Inflammatory macrophage (primary cell): ENCODE measurements at regions not wholly inside any gene's neighbourhood (a gene's known extent, or its start where the extent isn't known, plus 50 kb on each side); places are given as distances from the start of the nearest gene placed in this dataset.
"Not testable (repeated sequence)": the region's sequence is repeated elsewhere in the genome, so short reads cannot be mapped to it uniquely, and the experiment has no call there.

ENCODE experiments used
- DNase-seq, 2 donors: peaks; one replicate each; pipeline ENCODE4 v3.0.0-alpha.2; 2020 to 2022

DNA sequence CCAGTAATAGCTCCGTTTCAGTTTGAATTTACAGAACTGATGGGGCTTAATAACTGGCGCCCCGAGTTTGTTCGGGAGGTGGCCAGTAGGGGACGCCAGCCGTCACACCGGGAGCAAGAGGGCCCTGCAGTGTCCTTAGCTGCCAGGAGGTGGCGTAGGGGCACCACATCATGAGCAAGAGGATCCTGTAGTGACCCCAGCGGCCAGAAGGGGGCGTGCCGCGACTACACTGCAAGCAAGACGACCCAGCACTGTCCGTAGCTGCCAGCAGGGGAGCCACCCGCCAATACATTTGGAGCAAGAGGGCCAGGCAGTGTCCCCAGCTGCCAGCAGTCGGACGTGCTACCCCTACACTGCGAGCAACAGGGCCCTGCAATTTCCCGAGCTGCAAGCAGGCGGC is 663.7 kb upstream of the B3GAT1 start:
- peak; percentile 44 to 47 for DNase-seq

DNA sequence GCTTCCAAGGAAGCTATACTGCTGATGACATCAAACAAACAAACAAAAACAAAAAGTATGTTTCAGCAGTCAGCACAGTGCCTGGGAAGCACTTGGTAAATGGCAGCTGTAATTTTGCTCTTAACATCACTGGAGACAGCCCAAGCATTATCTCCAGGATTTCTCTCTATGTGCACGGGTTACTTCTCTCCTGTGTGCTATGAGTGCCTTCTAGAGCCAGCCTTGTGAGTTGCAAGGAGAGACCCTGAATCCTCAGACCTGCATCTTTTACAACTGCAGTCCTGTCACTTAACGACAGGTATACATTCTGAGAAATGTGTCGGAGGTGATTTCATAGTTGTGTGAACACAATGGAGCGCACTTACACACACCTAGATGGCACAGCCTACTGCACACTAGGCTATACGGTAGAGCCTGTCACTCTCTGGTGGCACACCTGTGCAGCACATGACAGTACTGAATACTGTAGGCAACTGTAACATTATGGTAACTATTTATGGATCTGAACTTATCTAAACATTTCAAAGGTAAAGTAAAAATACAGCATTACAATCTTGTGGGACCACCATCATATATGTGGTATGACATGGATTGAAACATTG is 662.5 kb upstream of the B3GAT1 start:
- no peak for DNase-seq

DNA sequence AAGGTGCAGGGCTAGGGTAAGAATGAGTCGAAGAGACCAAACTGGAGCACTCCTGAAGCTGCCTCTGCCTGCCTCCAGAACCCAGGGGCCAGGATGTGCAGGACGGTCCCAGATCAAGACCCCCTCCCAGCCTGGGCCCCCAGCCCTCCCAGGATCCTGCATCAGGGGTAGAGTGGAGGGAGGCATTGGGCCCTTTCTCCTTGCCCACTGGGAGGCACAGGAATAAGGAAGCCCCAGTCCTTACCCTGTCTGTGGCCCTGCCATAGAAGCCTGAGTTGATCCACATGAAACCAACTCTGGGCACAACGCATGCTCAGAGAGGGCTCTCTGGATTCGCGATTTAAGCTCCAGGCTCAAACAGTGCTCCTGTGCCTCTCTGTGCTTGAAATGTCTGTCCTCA is 661.8 kb upstream of the B3GAT1 start:
- DNase-seq: no peak

DNA sequence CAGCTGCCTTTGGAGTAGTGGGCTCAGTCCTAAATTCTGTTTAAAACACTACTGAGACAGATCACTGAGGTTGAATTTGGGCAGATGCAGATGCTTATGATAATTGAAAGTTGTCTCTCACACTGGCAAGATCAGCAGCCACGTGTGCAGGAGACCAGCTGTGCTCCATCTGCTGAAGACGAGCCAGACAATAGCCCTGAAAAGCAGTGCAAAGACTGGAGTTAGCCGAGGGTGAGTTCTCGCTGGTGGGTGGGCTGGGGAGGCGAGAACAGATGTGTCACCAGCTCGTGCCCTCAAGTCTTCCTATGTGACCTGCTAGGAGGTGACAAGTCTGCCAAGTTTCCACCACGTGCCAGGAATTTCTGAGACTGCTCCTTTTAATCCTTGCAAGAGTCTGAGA is 661.3 kb upstream of the B3GAT1 start:
- DNase-seq: no peak

DNA sequence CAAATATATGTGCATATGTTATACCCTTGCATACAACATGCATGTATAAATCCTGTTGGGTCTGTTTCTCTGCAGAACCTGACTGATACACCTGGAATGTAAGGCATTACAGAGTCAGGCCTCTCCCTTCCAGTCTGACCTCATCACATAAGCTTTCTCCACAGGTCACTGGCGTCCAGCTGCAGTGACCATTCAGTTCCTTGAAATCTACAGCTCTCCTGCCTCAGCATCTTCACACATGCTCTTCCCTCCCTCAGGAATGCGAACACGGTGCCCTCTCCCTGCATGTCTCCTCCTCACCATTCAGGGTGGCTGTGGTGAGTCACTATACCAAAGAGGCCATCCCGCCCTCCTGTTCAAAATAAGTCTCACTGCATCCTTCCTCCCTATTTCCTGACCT is 657.8 kb upstream of the B3GAT1 start:
- no peak for DNase-seq

DNA sequence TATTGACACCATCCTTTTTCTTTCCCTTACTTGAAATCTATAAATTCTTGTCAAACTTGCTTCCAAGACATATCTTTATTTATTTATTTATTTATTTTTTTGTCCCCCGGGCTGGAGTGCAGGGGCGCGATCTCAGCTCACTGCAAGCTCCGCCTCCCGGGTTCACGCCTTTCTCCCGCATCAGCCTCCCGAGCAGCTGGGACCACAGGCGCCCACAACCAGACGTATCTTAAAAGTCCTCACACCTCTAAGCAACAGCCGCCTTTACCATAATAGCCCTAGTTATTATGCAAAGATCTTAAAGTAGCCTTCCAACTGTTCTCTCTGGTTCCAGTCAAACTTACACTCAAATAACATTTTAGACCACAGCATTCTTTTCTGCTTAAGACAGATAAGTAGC is 657.0 kb upstream of the B3GAT1 start:
- no peak for DNase-seq

DNA sequence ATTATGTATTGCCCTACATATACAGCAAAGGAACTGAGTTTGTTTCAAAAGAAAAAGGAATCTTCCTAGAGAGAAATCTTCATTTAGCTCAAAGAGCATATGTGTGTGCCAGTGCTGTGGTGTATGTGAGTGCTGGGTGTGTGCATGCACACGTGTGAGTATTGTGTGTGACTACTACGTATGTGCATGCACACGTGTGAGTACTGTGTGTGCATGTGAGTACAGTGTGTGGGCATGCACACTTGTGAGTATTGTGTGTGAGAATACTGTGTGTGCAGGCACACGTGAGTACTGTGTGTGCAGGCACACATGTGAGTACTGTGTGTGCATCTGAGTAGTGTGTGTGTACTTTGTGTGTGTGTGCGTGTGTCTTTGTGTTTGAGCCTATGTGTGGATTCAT is 651.0 kb upstream of the B3GAT1 start:
- no peak for DNase-seq

DNA sequence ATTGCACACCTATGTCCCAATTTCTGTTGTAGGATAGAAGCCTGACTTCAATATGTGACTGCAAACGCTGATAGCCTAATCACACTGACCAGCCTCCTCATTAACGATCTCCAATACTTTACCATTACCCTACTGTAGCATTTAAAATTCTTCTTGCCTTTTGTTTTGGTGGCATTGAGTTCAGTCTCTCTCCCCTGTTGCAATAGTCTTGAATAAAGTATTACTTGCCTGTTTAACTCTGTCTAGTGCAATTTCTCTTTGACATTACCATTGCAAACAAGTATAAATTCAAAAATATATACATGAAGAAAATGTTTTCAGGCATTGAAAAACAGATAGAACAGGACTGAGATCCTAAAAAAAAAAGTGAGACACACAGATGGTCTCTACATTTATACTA is 649.1 kb upstream of the B3GAT1 start:
- DNase-seq: no peak

DNA sequence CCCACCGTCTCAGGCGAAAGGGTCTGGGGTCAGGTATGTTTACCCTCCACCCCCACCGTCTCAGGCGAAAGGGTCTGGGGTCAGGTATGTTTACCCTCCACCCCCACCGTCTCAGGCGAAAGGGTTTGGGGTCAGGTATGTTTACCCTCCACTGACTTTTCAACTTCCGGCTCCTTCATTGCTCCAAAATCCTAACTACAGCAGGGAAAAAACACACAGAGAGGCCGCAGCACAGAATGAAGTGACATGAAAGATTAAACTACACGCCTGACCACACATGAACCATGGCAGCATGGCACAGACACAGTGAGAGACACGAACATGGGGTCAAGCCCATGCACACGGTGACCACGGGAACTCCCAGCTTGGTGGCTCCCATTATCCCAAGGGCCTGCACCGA is 634.9 kb upstream of the B3GAT1 start:
- no peak for DNase-seq

DNA sequence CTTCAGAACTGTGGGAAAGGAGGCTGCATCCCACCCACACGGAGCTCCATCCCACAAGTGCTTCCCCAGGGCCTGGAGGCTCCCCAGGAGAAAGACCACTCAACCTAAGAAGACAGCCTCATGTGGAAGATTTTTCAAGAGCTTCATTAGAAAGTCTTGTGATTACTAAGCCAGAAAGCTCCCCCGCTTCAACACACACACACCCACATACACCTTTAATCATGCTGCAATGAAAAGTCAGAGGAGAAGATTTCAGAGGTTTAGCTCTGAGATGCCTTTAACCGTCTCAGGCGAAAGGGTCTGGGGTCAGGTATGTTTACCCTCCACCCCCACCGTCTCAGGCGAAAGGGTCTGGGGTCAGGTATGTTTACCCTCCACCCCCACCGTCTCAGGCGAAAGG is 634.5 kb upstream of the B3GAT1 start:
- no peak for DNase-seq

DNA sequence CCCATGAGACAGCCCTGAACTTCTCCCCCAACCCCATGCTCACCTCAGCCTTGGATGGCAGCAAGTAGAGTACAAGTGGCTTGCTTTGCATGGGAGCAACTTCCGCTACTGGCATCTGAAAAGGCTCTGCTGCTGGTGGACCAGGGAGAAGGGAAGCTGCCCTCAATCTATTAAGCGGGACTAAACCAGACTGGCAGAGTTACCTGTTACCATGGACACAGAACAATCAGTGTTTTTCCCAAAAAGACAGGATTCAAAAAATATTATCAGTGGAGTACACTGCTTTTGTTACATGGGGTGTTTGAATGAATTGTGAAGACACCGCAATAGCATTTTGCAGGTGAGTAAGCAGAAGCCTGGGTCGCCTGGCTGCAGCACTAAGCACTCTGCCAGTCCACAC is 631.4 kb upstream of the B3GAT1 start:
- no peak for DNase-seq

DNA sequence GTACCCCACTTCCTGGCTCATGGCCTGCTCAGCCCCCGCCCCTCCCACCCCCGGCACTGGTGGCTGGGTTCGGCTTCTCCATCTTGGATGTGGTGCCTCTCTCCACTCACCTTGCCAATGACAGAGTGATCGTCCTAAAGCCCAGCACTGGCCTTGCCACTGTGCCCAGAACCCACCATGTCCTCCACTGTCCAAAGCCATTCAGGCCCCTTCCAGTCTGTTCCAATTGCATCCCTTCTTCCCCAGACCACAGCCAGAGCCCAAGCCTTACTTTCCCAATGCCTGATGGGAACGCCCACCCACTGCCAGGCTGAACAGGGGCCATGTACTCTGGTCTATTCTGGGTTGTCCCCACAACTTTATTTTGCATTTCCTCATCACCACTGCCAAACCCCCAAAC is 625.8 kb upstream of the B3GAT1 start:
- no peak for DNase-seq

DNA sequence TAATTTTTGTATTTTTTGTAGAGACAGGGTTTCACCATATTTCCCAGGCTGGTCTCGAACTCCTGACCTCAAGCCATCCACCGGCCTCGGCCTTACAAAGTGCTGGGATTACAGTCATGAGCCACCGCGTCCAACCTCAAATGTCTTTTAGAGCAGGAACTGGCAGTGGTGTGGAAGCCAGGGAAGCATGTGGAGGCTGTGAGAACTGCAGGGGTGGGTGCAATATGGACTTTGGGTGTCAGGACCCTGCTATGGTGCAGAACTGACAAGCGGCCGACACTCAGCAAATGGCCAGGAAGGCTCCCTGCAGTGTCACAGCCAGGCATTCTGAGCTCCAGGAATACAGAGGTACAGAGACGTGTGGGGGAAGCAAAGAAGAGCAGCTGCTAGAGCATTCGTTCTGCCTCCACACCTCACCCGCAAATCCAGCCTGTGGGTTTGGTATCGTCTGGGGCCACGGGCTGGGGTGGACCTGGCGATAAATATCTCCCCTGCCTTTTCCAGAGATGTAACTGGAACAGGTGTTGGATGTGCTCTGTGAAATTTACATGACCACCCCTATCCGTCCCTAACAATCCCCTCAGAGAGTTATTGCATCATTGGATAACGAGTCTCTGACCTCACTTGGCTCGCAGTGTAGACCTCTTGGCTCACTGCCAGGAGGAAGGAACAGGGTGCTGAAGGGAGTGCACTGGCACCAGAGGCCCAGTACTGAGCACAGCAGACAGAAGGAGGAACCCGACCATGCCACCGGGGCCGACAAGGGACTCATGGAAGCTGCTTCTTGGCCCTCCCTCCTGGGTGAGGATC is 624.7 kb upstream of the B3GAT1 start:
- no peak for DNase-seq

DNA sequence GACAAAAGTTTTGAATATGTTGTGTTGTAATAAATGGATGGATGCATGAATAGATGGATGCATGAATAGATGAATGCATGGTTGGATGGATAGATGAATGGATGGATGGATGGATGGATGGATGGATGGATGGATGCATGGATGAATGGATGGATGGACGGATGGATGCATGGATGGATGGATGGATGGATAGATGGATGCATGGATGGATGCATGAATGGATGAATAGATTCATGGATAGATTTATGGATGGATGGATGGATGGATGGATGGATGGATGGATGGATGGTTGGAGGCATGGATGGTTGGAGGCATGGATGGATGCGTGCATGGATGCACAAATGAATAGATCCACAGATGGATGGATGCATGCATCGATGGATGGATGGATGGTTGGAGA is 623.2 kb upstream of the B3GAT1 start:
- DNase-seq: no peak

DNA sequence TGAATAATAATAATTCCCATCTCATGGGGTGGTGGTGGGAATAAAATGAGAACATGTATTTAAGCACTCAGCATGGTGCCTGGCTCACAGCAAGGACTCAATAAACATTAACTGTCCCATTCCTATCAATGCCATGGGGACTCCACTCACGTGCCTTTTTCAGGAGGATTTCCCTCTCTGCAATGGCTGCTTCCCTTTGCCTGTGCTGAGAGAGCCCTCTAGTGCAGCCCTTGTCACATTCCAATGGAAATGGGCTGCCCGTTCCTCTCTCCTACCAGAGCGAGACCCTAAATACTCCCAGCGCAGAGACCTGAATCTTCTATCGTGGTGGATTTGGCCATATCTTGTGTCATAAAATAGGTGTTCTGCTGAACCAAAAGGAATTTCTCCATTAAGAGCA is 621.5 kb upstream of the B3GAT1 start:
- DNase-seq: no peak

DNA sequence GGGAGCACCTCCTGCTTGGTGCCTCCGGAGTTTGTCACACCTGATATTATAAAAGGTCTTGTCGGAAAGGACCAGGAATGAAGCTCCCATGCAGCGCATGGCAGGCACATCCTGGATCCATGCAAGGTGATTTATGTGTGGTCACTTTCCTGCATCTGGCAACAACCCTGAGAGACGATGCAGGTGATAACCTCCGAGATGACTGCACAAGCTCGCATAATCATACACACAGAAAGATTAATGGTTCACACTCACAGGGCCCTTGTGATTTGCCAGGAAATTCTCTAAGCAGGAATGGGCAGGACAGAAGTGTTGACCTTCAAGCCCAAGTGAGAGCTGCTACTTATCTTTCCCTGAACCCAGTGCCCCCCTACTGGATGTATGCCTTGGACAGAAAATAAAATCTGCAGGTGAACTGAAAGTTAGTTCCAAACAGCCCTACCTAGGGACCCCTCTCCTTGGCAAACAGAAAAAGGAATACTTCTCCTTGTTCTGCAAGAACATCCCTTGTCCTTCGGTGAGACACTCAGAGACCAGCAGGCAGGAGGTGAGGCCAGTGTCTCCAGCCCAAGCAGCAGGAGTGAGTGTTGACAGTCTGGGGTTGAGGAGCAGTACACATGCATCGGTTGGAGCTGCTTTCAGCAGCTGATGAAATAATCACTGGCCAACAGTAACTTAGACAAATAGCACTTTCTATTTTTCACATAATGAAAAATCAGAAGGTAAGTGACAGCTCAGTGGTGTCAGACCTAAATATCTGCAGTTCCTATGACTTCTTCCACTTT is 619.4 kb upstream of the B3GAT1 start:
- no peak for DNase-seq

DNA sequence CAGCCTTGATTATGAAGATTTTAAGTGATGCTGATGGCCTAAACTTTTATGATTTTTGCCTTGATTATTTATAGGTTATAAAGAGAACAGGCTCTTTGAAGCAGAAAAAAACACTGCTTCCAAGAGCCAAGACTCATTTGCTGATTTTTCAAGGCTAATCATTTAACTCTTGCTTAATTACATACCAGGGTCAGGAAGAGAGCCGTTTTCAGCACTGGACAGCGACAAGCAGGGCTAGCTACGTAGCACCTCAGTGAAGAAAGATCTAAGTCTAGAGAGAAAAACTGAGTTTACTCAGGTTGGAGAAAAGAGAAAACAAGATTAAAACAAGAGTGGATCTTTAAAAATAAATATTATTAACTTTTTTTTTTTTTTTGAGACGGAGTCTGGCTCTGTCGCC is 615.4 kb upstream of the B3GAT1 start:
- peak in 1 of 2 donors; percentile 16 for DNase-seq

DNA sequence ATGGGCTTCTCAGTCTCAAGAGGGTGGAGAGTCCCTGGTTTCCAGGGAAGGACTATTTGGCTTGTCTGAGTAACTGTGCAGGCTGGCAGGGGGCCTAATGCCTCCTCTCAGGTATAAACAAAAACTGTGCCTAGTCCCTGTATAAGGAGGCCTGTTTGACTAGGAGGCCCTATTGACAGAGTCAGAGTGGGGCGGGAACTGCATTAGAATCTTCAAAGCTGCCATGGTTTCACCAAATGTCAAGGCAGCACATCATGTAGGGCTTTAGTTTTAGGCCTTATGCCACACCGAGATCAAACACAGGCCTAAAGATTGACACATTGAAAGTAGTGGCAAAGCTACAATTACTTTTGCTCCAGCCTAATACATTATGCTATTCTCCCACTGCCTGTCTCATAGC is 611.5 kb upstream of the B3GAT1 start:
- DNase-seq: no peak

DNA sequence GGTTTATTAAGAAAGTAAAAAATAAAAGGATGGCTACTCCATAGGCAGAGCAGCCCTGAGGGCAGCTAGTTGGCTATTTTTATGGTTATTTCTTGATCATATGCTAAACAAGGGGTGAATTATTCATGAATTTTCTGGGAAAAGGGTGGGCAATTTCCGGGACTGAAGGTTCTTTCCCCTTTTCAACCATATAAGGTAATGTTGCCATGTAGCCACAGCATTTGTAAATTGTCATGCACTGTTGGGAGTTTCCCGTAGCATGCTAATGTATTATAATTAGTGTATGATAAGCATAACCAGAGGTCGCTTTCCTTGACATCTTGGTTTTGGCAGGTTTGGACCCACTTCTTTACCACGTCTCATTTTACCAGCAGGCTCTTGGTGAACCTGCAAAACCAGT is 610.4 kb upstream of the B3GAT1 start:
- no peak for DNase-seq

DNA sequence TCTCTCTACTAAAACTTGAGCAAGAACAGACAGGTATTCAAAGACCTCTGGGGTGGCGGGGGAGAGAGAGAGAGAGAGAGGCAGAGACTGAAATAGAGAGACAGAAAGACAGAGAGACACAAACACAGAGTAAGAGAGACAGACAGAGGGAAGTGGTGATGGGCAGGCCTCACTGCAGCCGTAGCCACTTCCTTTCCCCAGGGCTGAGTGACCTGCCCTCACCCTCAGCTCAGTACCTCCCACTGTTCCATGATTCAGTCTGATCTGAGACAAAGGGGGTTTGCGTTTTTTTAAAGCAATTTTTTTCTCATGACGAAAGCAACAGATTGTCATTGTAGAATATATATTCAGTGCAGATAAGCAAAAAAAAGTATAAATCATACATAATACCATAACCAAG is 607.9 kb upstream of the B3GAT1 start:
- no peak for DNase-seq

DNA sequence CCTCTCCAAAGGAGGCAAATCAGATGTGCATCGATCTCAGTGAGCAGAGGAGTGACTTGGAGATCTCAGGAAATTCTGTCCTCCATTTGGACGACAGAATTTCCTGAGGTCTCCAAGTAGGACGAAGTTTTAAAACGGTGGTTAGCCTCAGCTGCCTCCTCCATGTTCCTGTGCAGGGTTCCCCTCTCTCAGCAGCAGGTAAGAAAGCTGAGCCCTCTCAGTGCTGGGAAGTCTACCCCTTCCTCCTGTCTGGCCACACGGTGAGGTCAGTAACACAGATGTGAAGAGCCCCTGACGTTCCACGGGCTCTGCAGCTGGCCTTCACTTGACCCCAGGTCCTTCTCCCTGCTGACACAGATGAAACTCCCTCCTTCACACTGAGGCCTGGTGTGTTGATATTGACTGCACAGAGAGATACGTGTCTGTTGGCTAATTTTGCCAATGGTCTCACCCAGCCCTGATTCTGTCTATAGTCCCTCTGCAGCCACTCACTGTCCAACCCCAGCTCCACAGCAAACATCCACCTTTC is 607.4 kb upstream of the B3GAT1 start:
- DNase-seq: no peak

DNA sequence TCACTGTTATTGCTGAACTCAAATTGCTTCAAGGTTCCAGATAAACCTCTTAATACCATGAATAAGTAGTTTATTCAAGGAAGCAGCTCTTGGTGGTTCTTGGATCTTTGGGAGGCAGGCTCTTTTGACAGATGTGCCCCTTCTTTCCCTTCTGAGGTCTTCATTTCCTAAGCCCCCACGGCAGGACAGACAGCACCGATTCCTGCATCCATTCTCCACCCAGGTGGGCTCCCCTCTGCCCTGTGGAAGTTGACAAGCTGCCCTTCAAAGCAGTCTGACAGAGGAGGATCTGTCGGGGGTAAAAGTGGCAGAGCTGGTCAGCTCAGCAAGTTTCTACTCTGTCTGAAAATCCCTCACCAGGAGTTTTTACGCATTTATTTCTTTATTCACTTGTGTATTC is 605.3 kb upstream of the B3GAT1 start:
- DNase-seq: no peak

DNA sequence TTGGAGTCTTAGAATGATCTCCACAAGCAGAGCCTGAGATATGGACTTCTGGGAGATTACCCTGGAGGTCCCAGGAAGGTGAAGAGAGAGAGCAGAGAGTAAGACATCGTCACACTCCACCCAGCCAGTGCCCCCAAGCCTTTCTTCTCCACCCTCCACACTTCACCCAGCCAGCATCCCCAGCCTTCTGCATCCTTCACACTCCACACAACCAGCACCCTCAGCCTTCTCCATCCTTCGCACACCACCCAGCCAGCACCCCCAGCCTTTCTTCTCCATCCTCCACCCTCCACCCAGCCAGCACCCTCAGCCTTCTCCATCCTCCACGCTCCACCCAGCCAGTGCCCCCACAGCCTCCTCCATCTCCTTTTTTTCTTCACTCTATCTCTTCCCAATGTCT is 603.9 kb upstream of the B3GAT1 start:
- DNase-seq: no peak

DNA sequence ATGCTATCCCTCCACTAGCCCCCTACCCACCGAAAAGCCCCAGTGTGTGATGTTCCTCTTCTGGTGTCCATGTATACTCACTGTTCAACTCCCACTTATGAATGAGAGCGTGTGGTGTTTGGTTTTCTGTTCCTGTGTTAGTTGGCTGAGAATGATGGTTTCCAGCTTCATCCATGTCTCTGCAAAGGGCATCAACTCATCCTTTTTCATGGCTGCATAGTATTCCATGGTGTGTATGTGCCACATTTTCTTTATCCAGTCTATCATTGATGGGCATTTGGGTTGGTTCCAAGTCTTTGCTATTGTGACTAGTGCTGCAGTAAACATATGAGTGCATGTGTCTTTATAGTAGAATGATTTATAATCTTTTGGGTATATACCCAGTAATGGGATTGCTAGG is 599.3 kb upstream of the B3GAT1 start:
- not testable (repeated sequence) for DNase-seq
